Activated CD8-positive, alpha-beta memory T cell treated with anti-CD3 and anti-CD28 coated beads for 4 hours (primary cell): ENCODE measurements at regions not wholly inside any gene's neighbourhood (a gene's known extent, or its start where the extent isn't known, plus 50 kb on each side); places are given as distances from the start of the nearest gene placed in this dataset.

Experiments used
- DNase-seq, 2 donors: peaks; one replicate each; pipeline ENCODE4 v3.0.0-alpha.2; 2020; ENCODE audit warnings: low read depth in 2 of 2

DNA sequence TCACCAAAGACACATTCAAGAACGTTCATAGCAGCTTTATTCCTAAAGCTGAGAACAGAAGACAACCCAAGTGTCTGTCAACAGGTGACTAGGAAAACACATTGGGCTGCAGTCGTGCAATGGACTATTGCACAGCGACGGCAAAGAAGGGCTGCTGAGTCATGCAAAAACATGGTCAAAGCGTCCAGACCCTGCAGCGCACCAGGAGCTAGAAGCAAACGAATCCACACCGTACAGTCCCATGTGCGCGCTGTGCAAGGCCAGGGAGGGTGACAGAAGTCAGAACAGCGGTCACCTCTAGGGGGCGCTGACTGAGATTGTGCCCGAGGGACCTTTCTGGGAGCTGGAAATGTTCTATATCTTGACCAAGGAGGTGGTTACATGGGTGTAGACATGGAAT, 266.4 kb downstream of the MAF start:
- DNase-seq: no peak

DNA sequence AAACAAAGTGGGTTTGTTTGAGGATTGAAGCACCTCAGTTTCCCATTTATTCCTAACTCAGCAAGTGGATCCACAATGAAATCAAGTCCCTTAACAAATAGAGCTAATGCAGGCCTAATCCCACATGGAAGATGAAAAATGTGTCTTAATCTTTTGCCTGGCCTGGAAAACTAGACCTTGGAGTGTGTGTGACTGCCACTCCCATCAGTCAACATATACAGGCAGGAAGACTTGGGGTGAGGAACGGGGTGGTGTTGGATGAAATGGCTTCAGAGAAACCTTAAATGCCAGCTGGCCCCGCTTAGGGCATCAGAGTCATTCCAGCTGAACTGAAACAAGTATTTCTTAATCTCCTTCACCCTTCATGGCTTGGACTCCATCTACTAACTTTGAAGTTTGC, 269.5 kb downstream of the MAF start:
- no peak for DNase-seq

DNA sequence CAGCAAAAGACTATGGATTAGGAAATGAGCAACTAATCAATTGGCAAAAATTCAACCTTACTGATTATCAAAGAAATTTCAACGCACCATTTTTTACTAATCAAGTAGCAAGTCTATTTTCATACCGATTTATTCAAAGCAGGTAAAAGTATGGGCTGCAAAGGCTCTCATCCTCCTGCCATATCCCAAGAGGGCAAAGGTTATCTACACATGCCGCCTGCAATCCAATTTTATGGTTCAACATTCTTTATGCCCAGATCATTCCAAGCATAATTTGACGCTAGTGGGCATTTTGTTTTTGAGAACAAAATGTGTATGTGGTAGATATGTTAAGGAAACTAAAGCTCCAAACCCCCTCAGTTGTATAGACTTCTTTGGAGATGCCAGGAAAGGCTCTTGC, 270.6 kb downstream of the MAF start:
- no peak for DNase-seq

DNA sequence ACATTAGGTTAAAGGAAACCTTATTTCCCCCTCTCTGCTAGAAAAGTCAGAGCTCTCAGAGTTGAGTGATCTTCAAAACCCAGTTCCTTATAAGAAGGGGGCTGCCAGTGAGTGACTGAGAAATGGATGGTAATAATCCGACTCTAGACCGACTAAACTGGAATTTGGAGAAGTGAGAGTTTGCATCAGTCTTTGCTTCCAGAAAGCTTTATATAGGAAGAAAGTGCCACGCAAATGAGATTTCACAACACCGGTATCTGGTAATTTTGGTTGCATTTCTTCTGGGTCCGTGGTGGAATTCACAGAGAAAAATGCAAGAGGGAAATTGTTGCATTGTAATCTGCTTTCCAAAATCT, 271.4 kb downstream of the MAF start:
- DNase-seq: no peak

DNA sequence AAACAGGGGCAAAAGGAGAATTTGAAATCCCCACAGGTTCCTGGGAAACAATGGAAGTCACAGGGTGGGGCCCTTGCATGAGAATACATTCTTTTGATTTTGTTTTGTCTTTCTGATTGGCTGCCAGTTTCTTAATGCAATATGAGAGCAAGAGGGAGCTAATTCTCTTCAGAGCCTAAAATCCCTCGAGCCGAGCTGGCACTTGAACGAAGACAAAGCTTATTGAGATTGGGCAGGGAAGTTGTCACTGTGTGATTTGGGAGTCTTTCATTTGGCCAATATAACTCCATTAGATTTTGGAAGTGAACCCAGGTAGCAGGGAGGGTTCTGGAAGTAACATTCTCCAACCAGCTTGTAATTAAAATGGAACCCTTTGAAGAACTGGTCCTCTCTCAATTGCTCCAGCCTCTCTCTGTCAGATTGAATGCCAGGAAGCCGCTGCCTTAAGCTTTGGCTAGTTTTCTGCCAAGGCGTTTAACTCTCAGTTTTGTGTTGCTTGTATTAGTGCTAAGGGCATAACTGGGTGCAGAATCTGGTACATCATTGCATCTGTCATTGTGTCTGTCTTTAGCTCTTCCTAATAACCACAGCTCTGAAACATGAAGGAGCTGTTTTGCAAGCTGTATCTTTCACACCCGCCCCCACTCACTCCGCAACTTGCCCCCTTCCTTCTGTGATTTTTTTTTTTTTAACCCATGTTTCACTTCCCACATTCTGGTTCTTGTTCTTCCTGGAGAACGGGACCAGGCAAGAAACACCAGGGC, 272.0 kb downstream of the MAF start:
- DNase-seq: no peak

DNA sequence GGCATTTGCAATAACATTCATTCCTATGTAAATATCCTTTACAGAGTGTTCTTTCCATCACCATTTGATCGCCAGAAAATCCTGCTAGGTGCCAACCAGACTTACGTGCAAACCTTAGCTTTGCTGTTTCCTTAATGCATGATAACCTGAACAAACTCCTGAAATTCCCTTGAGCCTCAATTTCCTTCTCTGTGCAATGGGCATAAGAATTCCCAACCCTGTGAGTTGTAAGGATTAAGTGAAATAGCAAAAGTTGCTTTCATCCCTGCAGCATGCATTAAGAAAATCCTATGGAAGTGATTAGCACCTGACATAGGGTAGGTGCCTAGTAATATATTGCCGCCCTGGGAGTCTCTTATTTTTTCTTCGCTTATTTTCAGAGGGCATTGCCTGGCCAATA, 272.7 kb downstream of the MAF start:
- DNase-seq: no peak

DNA sequence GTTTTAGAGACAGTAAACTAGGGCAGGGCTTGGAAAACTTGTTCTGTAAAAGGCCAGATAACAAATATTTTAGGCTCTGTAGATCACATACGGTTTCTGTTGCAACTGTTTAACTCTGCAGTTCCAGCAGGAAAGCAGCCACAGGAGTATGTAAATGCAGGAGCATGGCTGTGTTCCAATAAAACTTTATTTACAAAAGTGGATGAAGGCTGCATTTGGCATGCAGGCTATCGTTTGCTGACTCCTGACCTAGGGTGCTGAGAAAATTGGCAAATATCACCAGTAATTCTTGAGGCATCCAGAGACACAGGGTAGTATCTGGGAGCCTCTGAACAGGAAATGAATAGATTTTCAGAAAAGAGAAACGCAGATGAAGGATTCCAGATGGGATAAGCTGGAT, 274.0 kb downstream of the MAF start:
- no peak for DNase-seq

DNA sequence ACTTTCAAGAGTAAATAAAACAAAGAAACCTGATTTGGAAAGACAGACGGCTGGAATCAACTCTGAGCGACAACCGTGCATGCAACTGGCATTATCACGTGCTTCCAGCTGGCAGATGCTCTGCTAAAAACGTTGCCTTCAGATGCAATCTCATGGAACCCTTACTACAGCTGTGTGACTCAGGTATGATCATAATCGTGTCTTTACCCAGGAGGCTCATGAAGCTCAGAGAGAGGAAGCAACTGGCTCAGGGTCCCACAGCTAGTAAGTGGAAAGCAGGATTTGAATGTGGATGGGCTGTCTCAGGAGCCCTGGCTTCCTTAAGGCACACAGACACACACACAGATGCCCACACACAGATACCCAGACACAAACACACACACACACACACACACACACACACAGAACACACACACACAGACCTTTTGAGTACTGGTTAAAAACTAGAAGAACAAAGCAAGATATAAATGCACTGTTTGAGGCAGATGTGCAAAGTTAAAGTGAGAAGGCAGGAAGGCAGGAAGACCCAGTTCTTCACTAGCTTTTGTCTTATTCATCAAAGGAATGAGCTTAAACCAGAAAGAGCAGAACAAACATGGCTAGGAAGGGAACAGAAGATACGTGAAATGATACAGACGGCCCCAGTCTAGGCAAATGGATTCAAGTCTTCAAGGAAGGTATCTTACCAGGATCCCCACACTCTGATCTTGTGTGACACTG, 275.2 kb downstream of the MAF start:
- no peak for DNase-seq

DNA sequence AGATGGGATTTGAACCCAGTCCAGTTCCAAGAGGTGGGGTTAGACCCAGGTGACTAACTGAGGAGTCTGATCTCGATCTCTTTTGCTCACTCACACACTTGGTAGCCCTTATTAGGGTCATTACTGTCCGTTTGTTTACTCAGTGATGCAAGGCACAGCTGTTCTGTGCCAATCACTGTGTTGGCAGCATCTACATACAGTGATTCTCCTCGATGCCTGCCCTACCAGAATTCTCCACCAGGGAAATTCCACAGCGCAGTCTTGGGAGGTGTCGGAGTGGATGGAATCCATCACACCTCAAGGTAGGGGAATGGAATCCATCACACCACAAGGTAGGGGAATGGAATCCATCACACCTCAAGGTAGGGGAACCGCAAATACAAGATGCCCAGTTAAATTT, 279.6 kb downstream of the MAF start:
- DNase-seq: no peak

DNA sequence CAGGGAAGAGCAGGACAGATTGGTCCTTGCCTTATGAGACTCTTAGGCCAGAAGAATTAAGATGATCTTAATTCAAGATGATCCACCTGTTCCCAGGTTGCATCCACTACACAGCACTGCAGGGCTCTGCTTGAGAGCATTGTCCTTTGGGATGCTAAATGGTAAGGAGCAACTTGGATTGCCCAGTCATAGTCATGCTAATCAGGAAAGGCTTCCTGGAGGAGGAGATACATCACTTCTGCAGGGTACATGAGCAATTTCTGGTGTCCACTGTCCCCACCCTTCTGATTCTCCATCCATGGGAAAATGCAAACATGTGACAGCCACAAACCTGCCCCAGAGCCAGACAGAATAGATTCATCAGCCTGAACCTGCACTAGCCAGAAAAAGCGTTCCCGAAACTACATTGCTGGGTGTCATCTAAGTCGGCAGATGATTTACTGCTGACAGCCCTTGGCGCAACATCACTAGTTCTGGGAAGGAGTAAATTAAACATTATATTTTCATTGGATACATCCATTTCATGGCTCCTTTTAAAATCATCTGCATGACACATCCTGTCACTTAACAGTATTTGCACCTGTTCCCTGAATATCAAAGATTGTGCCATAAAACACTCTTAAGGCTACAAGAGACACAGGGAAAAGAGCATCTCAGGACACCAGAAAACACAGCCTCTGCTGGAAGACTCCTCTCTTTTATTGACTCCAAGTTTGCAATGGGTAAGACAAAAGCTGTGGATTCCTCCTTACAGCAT, 282.2 kb downstream of the MAF start:
- DNase-seq: no peak

DNA sequence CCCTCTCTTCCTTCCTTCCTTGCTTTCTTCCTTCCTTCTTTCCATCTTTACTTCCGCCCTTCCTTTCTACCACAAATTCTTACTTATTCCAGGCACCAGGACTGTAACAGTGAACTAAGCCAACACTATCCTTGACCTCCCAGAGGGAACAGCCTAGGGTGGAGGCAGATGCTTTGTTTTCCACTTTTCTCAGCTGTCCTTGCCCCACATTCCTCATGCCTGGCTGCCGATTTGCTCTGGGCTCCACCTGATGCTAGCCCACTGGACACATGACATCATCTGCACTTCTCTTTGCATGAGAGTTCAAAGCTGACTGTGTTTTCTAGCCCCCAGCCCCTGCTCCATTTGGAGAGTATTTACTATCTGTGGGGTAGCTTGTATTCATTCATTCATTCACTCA, 283.0 kb downstream of the MAF start:
- no peak for DNase-seq

DNA sequence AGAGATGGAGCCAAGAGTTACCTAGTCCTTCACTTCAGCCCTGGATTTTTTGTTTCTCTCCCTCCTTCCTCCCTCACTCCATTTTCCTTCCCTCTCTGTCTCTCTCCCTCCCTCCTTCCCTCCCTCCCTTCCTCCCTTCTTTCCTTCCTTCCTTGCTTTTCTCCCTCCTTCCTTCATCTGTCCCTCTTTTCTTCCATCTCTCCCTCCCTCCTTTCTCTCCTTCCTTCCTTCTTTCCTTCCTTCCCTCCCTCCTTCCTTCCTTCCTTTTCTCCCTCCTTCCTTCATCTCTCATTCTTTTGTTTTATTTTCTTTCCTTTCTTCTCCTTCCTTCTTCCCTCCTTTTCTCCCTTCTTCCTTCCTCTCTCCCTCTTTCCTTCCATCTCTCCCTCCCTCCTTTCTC, 283.5 kb downstream of the MAF start:
- DNase-seq: no peak

DNA sequence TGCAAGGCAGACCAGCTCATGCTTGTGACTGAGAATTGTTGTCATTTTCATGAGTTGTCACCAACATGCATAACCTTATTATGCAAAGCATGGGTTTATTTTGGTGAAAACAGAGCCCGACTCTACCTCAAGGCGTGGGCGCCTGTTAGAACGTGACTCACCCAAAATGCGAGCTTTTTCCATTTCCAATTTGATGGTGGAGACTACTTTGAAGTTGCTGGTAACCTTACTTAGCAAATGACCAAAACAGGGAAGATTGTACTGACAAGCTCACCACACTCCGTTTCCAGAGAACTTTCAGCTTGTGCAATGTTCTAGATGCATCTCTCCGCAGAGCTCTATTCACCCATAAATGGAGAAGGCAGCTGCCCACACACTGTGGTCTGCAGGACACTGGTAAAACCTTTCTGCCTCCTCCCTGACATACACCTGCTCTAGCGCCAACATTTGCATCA, 284.5 kb downstream of the MAF start:
- peak in 1 of 2 donors; percentile 16 for DNase-seq

DNA sequence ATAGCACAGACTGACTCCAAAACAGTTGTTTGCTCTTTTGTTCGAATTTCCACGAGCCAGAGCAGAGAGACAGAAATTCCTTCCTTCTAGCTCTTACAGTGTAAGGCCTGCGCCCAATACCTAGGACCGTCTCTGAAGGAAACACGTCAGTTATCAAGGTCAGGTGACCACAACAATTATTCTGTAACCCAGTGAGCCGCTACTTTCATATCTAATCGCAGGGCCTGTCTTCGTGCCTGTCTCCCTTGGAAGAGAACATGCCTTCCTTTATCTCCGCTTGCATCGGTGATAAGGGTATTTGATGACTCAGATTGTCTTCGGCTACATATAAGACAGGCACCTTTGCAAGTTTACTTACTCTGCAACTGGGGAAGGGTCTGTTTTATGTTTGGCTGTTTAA, 288.0 kb downstream of the MAF start:
- no peak for DNase-seq

DNA sequence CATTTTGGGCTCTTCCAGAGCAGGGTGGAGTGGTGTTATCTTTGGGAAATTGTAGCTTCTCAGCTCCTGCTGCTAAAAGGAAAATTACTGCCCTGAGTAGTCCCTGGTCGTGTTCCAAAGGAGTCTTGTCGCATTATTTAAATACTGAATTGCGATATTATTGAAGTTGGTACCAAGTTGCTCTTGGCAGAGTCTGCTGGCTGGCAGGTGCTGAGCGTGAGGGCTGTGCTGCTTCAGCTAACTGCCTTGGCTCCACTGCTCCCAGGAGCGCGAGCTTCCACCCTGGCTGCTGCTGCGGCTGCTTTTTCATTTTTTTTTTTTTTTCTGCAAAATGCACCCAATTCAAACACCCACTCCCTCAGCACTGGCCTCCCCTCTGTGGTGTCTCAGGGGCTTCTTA, 289.8 kb downstream of the MAF start:
- DNase-seq: no peak

DNA sequence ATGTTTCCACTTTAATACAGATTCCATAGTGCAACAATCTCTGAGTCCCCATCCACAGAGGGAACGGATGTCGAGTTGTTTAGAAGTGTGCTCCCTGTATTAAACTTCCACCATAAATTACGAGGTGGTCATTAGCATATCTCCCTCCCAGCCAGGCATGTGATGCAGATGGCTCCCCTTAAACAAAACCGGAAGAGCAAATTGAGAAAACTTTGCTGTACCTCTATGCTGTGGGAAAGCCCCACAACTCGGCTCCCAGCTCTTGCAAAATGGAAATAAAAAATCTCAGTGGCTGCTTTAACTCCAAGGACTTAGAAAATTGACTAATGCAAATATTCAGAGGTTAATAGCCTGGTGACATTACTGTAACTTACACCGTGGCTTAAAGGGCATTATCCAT, 290.9 kb downstream of the MAF start:
- DNase-seq: no peak

DNA sequence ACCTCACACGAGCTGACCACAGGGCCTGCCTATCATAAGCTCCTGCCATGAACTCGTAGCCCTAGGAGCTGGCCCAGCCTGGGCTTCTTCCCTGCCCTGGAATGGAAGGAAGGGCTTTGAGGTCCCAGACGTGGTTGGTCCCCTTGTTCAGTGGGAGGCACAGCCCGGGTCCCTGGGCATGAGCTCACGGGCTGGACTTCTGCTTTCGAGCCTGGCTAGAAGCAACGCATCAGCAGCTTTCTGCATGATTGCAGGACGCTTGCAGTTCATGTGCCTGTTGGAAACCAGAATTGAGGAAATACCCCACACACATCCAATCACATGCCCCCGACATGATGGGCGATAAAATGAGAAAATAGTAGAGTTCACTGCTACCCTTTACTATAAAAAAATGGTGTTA, 293.3 kb downstream of the MAF start:
- DNase-seq: no peak

DNA sequence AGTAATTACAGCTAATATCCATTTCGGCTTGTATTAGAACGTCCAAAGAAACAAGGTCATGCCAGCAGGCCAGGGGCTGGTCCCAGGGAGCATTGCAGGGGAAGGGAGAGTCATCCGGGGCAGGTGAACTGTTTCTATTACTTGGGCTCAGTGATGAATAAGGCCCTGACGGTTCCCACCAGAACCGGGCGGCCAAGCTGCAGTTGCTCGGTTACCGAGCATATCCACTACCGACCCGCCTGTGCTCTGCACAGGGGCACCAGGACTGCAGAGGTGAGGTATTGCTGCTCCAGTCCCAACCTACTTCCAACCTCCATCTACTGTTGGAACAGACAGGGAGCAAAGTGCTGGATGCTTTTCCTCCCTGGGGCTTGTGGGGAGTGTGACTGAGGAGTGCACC, 295.5 kb downstream of the MAF start:
- DNase-seq: no peak

DNA sequence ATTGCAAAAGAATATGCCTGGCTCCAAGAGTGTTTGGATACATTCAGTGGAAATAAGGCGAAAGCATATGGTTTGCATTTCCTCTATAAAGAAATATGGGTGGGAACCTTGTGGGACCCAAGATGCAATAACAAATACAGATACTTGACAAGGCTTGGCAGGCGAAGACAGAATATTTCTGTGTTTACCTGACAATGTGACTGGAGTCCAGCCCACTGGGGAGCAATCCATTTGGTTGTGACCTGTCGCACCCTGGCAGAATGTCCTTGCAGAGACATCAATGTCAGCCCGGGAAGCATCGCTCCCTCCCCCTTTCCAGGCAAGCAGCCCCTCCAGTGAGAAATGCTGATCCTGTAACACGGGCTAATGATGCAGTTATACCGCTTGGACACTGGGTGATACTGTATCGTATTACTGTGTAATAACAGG, 296.6 kb downstream of the MAF start:
- no peak for DNase-seq

DNA sequence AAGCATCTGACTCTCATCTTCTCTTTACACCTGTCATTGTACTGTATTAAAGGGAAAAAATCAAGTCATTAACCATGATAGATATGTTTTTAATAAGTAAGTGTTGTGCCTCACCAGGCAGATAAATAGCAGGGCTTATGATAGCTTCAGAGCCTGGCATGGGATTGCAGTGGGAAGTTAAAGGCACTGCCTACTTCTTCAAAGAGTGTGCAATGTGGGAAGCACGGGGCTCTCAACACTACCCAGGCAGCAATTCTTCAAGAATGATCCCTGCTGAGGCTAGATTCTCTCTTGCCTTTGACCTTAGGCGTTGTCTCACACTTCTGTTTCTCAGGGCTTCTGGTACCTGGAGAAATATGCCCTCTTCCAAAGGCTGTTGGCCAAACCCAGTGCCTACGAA, 297.3 kb downstream of the MAF start:
- no peak for DNase-seq

DNA sequence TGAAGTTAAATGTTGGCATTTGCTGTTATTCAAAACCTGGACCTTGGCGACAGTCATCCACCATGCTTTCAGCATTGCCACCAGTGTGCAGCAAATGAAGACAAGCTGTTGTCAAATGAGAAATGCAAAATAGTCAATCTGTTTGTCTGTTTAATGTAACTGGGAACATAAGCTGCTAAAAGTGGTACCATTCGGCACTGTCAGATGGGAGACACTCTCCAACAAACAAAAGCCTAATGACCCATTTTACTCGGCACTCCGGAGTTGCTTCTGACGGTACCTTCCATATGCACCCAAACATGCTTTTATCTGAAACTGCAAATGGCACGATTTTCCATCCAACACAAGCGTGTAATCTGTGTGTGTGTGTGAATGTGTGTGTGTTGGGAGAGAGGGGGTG, 297.8 kb downstream of the MAF start:
- no peak for DNase-seq

DNA sequence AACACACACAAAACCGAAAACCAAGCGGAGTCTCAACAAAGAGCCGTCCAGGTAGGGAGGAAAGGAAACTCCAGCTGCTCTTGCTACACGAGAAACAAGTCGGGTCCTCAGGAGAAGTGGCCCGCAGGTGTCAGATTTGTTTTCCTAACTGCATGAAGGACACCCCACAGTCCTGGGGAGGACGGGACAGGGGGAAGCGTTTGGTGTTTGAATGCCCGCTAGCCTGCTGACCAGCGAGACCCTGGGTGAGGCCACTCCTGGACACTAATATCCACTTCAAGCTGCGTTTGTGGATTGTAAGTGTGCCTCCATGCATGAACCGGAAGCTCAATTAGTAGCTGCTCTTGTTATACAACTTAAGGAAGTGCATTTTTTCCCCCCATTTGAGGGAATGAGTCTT, 299.5 kb downstream of the MAF start:
- DNase-seq: no peak
